ENCODE measurements at regions not wholly inside any gene's neighbourhood (a gene's known extent, or its start where the extent isn't known, plus 50 kb on each side); places are given as distances from the start of the nearest gene placed in this dataset.
A peak's percentile ranks its signal among the peaks of the same experiment; 100 is the strongest.

GRCh38 chr4:149077181-149077580 is 635.0 kb upstream of the NR3C2 start:
- TF ChIP-seq, protein P1, sequence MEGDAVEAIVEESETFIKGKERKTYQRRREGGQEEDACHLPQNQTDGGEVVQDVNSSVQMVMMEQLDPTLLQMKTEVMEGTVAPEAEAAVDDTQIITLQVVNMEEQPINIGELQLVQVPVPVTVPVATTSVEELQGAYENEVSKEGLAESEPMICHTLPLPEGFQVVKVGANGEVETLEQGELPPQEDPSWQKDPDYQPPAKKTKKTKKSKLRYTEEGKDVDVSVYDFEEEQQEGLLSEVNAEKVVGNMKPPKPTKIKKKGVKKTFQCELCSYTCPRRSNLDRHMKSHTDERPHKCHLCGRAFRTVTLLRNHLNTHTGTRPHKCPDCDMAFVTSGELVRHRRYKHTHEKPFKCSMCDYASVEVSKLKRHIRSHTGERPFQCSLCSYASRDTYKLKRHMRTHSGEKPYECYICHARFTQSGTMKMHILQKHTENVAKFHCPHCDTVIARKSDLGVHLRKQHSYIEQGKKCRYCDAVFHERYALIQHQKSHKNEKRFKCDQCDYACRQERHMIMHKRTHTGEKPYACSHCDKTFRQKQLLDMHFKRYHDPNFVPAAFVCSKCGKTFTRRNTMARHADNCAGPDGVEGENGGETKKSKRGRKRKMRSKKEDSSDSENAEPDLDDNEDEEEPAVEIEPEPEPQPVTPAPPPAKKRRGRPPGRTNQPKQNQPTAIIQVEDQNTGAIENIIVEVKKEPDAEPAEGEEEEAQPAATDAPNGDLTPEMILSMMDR (conservative IDR thresholded peaks at IDR 0.05; ENCODE audit: control insufficient read depth, insufficient read depth, low read depth, low read length): no peak
- DNase-seq (ENCODE audit: low read depth): no peak
- no peak overlapping the region for H3K4me3 ChIP-seq (ENCODE audit: control insufficient read depth, low read depth, low read length)

GRCh38 chr4:149076401-149076800 is 634.2 kb upstream of the NR3C2 start:
- TF ChIP-seq, protein P1 (conservative IDR thresholded peaks at IDR 0.05; ENCODE audit: control insufficient read depth, insufficient read depth, low read depth, low read length): no peak
- DNase-seq (ENCODE audit: low read depth): no peak
- H3K4me3 ChIP-seq (ENCODE audit: control insufficient read depth, low read depth, low read length): no peak overlapping the region

GRCh38 chr4:149072384-149072783 is 630.2 kb upstream of the NR3C2 start:
- TF ChIP-seq, protein P1 (conservative IDR thresholded peaks at IDR 0.05; ENCODE audit: control insufficient read depth, insufficient read depth, low read depth, low read length): no peak
- no peak for DNase-seq (ENCODE audit: low read depth)
- no peak overlapping the region for H3K4me3 ChIP-seq (ENCODE audit: control insufficient read depth, low read depth, low read length)

- no peak overlapping the region for H3K4me3 ChIP-seq (ENCODE audit: control insufficient read depth, low read depth, low read length)
- TF ChIP-seq, protein P1 (conservative IDR thresholded peaks at IDR 0.05; ENCODE audit: control insufficient read depth, insufficient read depth, low read depth, low read length): no peak
- DNase-seq (ENCODE audit: low read depth): no peak
Measured at GRCh38 chr4:149065753-149066152, 623.5 kb upstream of the NR3C2 start.

- H3K4me3 ChIP-seq (ENCODE audit: control insufficient read depth, low read depth, low read length): no peak overlapping the region
- peak; percentile 5 for DNase-seq (ENCODE audit: low read depth)
- TF ChIP-seq, protein P1 (conservative IDR thresholded peaks at IDR 0.05; ENCODE audit: control insufficient read depth, insufficient read depth, low read depth, low read length): no peak
Measured at GRCh38 chr4:149062997-149063396, 620.8 kb upstream of the NR3C2 start.

- no peak overlapping the region for H3K4me3 ChIP-seq (ENCODE audit: control insufficient read depth, low read depth, low read length)
- DNase-seq (ENCODE audit: low read depth): no peak
- TF ChIP-seq, protein P1 (conservative IDR thresholded peaks at IDR 0.05; ENCODE audit: control insufficient read depth, insufficient read depth, low read depth, low read length): no peak
Measured at GRCh38 chr4:149057594-149057993, 615.4 kb upstream of the NR3C2 start.

GRCh38 chr4:149056615-149057014 is 614.4 kb upstream of the NR3C2 start:
- no peak for DNase-seq (ENCODE audit: low read depth)
- TF ChIP-seq, protein P1 (conservative IDR thresholded peaks at IDR 0.05; ENCODE audit: control insufficient read depth, insufficient read depth, low read depth, low read length): no peak
- H3K4me3 ChIP-seq (ENCODE audit: control insufficient read depth, low read depth, low read length): no peak overlapping the region
